Endothelial cell of umbilical vein (primary cell): ENCODE measurements at regions not wholly inside any gene's neighbourhood (a gene's known extent, or its start where the extent isn't known, plus 50 kb on each side); places are given as distances from the start of the nearest gene placed in this dataset.

Experiments
- CTCF ChIP-seq, 2 donors: IDR thresholded peaks; 1 replicate in 1 of 2; 2 replicates in 1 of 2; pipeline ENCODE4 v1.5.1; 2011; ENCODE audit warnings: low read length in 2 of 2, mild to moderate bottlenecking in 2 of 2, moderate library complexity in 2 of 2, control low read depth in 1 of 2, inconsistent platforms in 1 of 2, low read depth in 1 of 2; ENCODE audit not compliant: insufficient read depth in 1 of 2; ENCODE audit errors: extremely low read depth in 1 of 2
- POLR2AphosphoS5 ChIP-seq: IDR thresholded peaks from 2 replicates; pipeline ENCODE4 v1.6.1; 2012; ENCODE audit warnings: low read depth, mild to moderate bottlenecking, control low read depth, low read length, moderate library complexity; ENCODE audit not compliant: insufficient read depth
- TF ChIP-seq, protein P1 (sequence below): IDR thresholded peaks from 2 replicates; pipeline ENCODE4 v1.6.1; 2011; ENCODE audit not compliant: insufficient read depth, insufficient read length

DNA sequence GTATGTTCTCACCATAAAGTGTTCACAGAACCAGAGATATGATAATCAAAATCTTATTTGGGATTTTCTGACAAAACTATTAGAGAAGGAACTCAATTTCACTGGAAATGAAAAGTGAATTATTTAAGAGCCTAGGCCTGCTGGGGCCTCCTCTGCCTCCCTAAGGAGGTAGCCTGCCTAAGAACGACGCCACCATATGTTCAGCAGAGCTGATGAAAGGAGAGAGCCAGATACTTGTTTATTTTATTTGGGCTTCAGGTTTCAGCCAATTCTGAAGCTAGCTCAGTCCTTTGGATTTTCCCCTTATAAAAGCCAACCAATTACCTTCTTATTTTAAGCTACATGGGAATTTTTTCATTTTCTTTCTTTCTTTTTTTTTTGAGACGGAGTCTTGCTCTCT is 433.1 kb upstream of the MAP2 start:
- TF ChIP-seq CTCF (IDR thresholded peaks at IDR 0.05; ENCODE audit: extremely low read depth in 1 of 2, insufficient read depth in 1 of 2, low read depth in 1 of 2, low read length in 2 of 2) (no peak), POLR2AphosphoS5 (no peak)
- TF ChIP-seq, protein P1, sequence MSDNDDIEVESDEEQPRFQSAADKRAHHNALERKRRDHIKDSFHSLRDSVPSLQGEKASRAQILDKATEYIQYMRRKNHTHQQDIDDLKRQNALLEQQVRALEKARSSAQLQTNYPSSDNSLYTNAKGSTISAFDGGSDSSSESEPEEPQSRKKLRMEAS: no peak
